ENCODE measurements at regions not wholly inside any gene's neighbourhood (a gene's known extent, or its start where the extent isn't known, plus 50 kb on each side); places are given as distances from the start of the nearest gene placed in this dataset.

GRCh38 chr1:65593516-65593915 lies 173.0 kb downstream of the LEPR start:
- DNase-seq (ENCODE audit: low spot score) = no peak
- intact Hi-C loops (cut with micrococcal nuclease; ENCODE audit: unreplicated experiment) = no loop called here
- H3K9me2 ChIP-seq (ENCODE audit: insufficient read depth, low read length) = no peaks in the 10 kb centered on the region
- ChIA-PET CTCF (ENCODE audit: unreplicated experiment) (no interaction called here), POLR2A (no interaction called here)
- H3K79me2 ChIP-seq (ENCODE audit: insufficient read depth, low read depth, low read length) = no peaks in the 10 kb centered on the region
- no peak overlapping the region for H2AFZ ChIP-seq (ENCODE audit: low read length)
- H3K9me3 ChIP-seq (ENCODE audit: low read length) = no peaks in the 10 kb centered on the region
- no peak overlapping the region for H3K4me3 ChIP-seq (ENCODE audit: low read depth, low read length, poor library complexity, severe bottlenecking)
- H3K36me3 ChIP-seq (ENCODE audit: insufficient read depth, low read length) = no peaks in the 10 kb centered on the region
- no peak overlapping the region for H3K4me2 ChIP-seq (ENCODE audit: low read length)
- H3K27ac ChIP-seq (ENCODE audit: low read depth, low read length, poor library complexity, severe bottlenecking) = no peak overlapping the region
- TF ChIP-seq CTCF (conservative IDR thresholded peaks at IDR 0.05; ENCODE audit: low read length) (no peak), EZH2phosphoT487 (IDR thresholded peaks at IDR 0.05; ENCODE audit: borderline replicate concordance, low read depth, low read length) (no peak)
- no TSS peak for BruUV-seq (replicated peaks)
- no peaks in the 10 kb centered on the region for H3K4me1 ChIP-seq (ENCODE audit: insufficient read depth, low read length, poor library complexity, severe bottlenecking)
- H4K20me1 ChIP-seq (ENCODE audit: insufficient read depth, low read length) = no peaks in the 10 kb centered on the region

GRCh38 chr1:65595724-65596123 lies 175.3 kb downstream of the LEPR start:
- TF ChIP-seq EZH2phosphoT487 (IDR thresholded peaks at IDR 0.05; ENCODE audit: borderline replicate concordance, low read depth, low read length) = no peak
- no peak for DNase-seq (ENCODE audit: low spot score)
- Histone ChIP-seq H3K79me2 (ENCODE audit: insufficient read depth, low read depth, low read length) (no peaks in the 10 kb centered on the region), H2AFZ (ENCODE audit: low read length) (no peak overlapping the region), H4K20me1 (ENCODE audit: insufficient read depth, low read length) (no peaks in the 10 kb centered on the region), H3K36me3 (ENCODE audit: insufficient read depth, low read length) (no peaks in the 10 kb centered on the region), H3K27ac (ENCODE audit: low read depth, low read length, poor library complexity, severe bottlenecking) (no peak overlapping the region), H3K9me3 (ENCODE audit: low read length) (no peaks in the 10 kb centered on the region), H3K9me2 (ENCODE audit: insufficient read depth, low read length) (no peaks in the 10 kb centered on the region), H3K4me3 (ENCODE audit: low read depth, low read length, poor library complexity, severe bottlenecking) (no peak overlapping the region), H3K4me2 (ENCODE audit: low read length) (no peak overlapping the region), H3K4me1 (ENCODE audit: insufficient read depth, low read length, poor library complexity, severe bottlenecking) (no peaks in the 10 kb centered on the region)
- intact Hi-C loops (cut with micrococcal nuclease; ENCODE audit: unreplicated experiment) = no loop called here
- CTCF ChIA-PET (ENCODE audit: unreplicated experiment) = no interaction called here
- POLR2A ChIA-PET = no interaction called here
- no TSS peak for BruUV-seq (replicated peaks)

- ChIA-PET POLR2A (interaction anchor here (0.6 kb wide), 1 partner anchor 119 kb away, joined by 3 read pairs; no protein-coding TSS in a partner anchor), CTCF (ENCODE audit: unreplicated experiment) (no interaction called here)
- Histone ChIP-seq H3K27ac (ENCODE audit: low read depth, low read length, poor library complexity, severe bottlenecking) (no peak overlapping the region), H3K4me1 (ENCODE audit: insufficient read depth, low read length, poor library complexity, severe bottlenecking) (no peaks in the 10 kb centered on the region), H3K9me3 (ENCODE audit: low read length) (no peaks in the 10 kb centered on the region), H3K4me3 (ENCODE audit: low read depth, low read length, poor library complexity, severe bottlenecking) (no peak overlapping the region), H3K9me2 (ENCODE audit: insufficient read depth, low read length) (no peaks in the 10 kb centered on the region), H3K79me2 (ENCODE audit: insufficient read depth, low read depth, low read length) (no peaks in the 10 kb centered on the region), H4K20me1 (ENCODE audit: insufficient read depth, low read length) (no peaks in the 10 kb centered on the region), H3K36me3 (ENCODE audit: insufficient read depth, low read length) (no peaks in the 10 kb centered on the region), H3K4me2 (ENCODE audit: low read length) (no peak overlapping the region), H2AFZ (ENCODE audit: low read length) (no peak overlapping the region)
- BruUV-seq (replicated peaks) = no TSS peak
- DNase-seq (ENCODE audit: low spot score) = no peak
- TF ChIP-seq CTCF (conservative IDR thresholded peaks at IDR 0.05; ENCODE audit: low read length) (no peak), EZH2phosphoT487 (IDR thresholded peaks at IDR 0.05; ENCODE audit: borderline replicate concordance, low read depth, low read length) (no peak)
- intact Hi-C loops (cut with micrococcal nuclease; ENCODE audit: unreplicated experiment) = no loop called here
Observed at GRCh38 chr1:65596768-65597167, 176.3 kb downstream of the LEPR start.
